Fibroblast of peridontal ligament (primary cell): ENCODE measurements at regions not wholly inside any gene's neighbourhood (a gene's known extent, or its start where the extent isn't known, plus 50 kb on each side); places are given as distances from the start of the nearest gene placed in this dataset.
"Not testable (repeated sequence)": the region's sequence is repeated elsewhere in the genome, so short reads cannot be mapped to it uniquely, and the experiment has no call there.

Experiments
- DNase-seq: peaks from one replicate; pipeline ENCODE4 v3.0.0-alpha.2; 2010; ENCODE audit errors: extremely low read depth

- DNase-seq: no peak
Measured at GRCh38 chr15:96201696-96202095, 128.8 kb upstream of the NR2F2 start.

DNA sequence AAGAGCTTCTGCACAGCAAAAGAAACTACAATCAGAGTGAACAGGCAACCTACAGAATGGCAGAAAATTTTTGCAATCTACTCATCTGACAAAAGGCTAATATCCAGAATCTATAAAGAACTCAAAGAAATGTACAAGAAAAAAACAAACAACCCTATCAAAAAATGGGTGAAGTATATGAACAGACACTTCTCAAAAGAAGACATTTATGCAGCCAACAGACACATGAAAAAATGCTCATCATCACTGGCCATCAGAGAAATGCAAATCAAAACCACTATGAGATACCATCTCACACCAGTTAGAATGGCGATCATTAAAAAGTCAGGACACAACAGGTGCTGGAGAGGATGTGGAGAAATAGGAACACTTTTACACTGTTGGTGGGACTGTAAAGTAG is 124.9 kb upstream of the NR2F2 start:
- not testable (repeated sequence) for DNase-seq

DNA sequence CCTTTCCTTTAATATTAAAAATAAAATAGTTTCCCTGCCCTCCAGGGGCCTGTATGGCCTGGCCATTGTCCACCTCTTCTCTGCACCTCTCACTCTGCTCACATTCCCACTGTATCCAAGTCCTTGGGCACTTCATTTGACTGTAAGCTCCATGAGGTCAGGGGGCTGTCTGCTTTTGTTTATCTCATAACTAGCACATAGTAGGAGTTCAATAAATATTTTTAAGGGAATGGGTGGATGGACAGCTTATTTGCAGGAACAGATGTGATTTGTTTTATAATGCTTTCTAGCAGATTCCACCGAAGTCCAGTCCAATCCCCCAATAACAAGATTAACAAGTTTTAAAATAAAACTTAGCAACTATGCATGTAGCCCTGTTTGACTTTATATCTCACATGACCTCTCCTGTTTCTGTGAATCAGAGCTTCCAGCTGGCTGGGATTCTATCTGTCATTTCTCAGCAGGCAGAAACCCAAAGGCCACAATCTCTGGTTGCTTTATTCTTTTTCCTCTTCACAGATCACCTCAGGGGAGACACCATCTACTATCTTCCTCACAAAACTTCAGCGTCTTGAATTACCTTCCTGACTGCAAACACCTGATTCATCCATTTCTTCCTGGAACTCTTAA is 123.0 kb upstream of the NR2F2 start:
- DNase-seq: no peak

DNA sequence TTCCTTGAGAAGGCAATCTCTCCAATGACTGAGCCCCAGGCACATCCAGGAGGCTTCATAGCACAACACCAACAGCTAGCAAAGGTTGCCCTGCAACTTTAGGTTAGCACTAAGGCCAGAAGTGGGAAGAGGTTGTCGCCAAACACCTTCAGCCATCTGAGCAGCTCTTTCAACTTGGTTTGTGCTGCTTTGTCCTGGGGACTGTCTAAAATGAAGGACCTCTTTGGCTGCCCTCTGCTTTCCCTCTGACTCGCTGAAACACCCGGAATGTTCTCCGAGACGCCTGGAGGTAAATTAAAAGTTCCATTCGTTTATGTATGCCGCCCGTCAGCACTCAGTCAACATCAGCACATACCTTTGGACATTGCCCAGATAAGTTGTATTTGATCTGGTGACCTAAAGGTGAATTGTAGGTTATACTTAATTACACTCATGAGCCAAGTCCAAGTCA is 121.2 kb upstream of the NR2F2 start:
- no peak for DNase-seq

- DNase-seq: no peak
Measured at GRCh38 chr15:96213045-96213444, 117.5 kb upstream of the NR2F2 start.

- no peak for DNase-seq
Measured at GRCh38 chr15:96213896-96214295, 116.6 kb upstream of the NR2F2 start.

GRCh38 chr15:96216481-96216880 is 114.0 kb upstream of the NR2F2 start:
- DNase-seq: not testable (repeated sequence)

GRCh38 chr15:96217983-96218382 is 112.5 kb upstream of the NR2F2 start:
- DNase-seq: no peak

GRCh38 chr15:96218623-96219455 is 111.7 kb upstream of the NR2F2 start:
- no peak for DNase-seq

- DNase-seq: no peak
Measured at GRCh38 chr15:96219681-96220080, 110.8 kb upstream of the NR2F2 start.

DNA sequence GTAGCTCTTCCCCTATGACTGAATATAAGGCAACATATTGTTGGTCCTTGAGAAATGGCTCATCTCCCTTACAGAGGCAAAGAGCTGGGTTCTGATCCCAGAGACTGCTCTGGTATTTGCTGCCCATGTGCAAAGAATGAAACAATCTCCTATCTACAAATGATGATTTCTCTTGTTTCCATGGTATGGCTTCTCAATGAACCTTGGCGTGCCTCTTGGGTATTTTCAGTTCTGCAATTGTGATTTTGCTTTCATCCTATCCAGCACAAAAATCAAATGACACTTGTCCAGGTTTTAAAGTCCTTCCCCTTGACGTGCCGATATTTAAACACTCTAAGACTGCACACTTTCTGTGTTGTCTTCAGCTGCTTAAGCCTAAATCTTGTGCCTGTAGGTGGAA is 109.8 kb upstream of the NR2F2 start:
- DNase-seq: no peak

- no peak for DNase-seq
Measured at GRCh38 chr15:96222981-96223380, 107.5 kb upstream of the NR2F2 start.

DNA sequence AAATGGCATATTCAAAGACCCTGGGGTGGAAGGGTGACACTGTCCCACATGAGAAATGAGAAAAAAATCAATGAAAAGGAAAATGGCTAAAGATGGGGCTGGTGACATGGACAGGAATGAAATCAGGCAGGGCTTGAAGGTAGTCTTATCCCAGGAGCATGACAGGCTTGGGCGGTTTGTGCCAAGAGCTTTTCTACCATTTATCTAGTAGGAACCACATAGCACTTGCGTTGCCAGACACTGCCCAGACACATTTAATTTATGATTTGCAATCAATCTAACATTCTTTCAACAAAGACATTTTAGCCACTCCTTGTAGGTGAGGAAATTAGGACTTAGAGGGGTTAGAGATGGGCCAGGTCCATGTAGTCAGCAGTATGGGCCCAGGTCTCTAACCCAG is 106.6 kb upstream of the NR2F2 start:
- DNase-seq: no peak

- no peak for DNase-seq
Measured at GRCh38 chr15:96225642-96226259, 104.7 kb upstream of the NR2F2 start.

- DNase-seq: no peak
Measured at GRCh38 chr15:96230526-96231181, 99.8 kb upstream of the NR2F2 start.

- no peak for DNase-seq
Measured at GRCh38 chr15:96232335-96232734, 98.2 kb upstream of the NR2F2 start.

- peak; percentile 39 for DNase-seq
Measured at GRCh38 chr15:96234109-96234892, 96.2 kb upstream of the NR2F2 start.

DNA sequence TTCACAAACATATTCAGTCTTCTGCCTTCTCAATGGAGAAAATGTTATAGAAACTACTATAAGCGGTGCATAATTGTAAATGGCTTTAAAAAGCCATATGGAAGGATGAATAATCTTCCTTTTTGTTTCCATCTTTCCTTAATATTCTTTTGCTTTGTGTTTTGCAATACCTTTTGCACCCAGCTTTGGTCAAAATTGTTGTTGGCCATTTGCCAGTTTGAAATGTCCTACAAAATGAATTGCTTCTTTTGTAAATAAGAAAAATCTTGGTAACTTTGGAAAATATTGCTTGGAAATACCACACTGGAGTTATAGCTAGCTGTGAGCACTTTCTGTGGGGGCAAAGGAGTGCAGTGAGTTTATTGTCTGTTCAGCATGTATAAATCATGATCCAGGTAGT is 93.5 kb upstream of the NR2F2 start:
- peak; percentile 20 for DNase-seq

DNA sequence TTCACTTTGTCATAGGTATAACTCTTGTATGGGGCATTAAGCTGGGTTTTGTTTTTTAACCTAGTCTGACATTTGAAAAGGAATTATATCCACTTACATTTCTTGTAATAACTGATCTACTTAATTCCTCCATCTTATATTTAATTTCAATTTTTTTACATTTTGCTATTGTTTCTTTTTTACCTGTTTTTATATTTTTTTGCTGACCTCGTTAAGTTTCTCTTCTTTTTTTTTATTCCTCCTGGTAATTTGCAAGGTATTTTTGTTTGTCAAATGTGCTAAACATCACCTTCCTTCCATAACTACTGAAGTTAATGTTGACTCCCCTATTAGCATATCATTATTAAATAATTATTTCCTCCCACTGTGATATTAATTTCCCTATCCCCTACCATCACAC is 87.7 kb upstream of the NR2F2 start:
- DNase-seq: no peak

- peak; percentile 66 for DNase-seq
Measured at GRCh38 chr15:96243701-96244100, 86.8 kb upstream of the NR2F2 start.

- DNase-seq: no peak
Measured at GRCh38 chr15:96245252-96245651, 85.2 kb upstream of the NR2F2 start.

GRCh38 chr15:96246057-96246456 is 84.4 kb upstream of the NR2F2 start:
- DNase-seq: no peak
